Activated naive CD8-positive, alpha-beta T cell (primary cell): ENCODE measurements at regions not wholly inside any gene's neighbourhood (a gene's known extent, or its start where the extent isn't known, plus 50 kb on each side); places are given as distances from the start of the nearest gene placed in this dataset.

Experiments
- H3K27ac Mint-ChIP-seq: one replicate; pipeline ENCODE4 v1.8.0; 2021; ENCODE audit warnings: mixed read lengths
- H3K27me3 Mint-ChIP-seq: one replicate; pipeline ENCODE4 v1.8.0; 2021; ENCODE audit warnings: mixed read lengths
- H3K36me3 Mint-ChIP-seq: one replicate; pipeline ENCODE4 v1.8.0; 2021; ENCODE audit warnings: mixed read lengths
- H3K4me1 Mint-ChIP-seq: one replicate; pipeline ENCODE4 v1.8.0; 2021; ENCODE audit warnings: low read depth, mixed read lengths
- H3K4me3 Mint-ChIP-seq: one replicate; pipeline ENCODE4 v1.8.0; 2021; ENCODE audit warnings: mild to moderate bottlenecking, mixed read lengths
- H3K9me3 Mint-ChIP-seq: one replicate; pipeline ENCODE4 v1.8.0; 2021; ENCODE audit warnings: low read depth, mixed read lengths

GRCh38 chr2:240248721-240249422, 108.4 kb upstream of the OTOS start:
- no peaks in the 10 kb centered on the region for H3K4me1 Mint-ChIP-seq

DNA sequence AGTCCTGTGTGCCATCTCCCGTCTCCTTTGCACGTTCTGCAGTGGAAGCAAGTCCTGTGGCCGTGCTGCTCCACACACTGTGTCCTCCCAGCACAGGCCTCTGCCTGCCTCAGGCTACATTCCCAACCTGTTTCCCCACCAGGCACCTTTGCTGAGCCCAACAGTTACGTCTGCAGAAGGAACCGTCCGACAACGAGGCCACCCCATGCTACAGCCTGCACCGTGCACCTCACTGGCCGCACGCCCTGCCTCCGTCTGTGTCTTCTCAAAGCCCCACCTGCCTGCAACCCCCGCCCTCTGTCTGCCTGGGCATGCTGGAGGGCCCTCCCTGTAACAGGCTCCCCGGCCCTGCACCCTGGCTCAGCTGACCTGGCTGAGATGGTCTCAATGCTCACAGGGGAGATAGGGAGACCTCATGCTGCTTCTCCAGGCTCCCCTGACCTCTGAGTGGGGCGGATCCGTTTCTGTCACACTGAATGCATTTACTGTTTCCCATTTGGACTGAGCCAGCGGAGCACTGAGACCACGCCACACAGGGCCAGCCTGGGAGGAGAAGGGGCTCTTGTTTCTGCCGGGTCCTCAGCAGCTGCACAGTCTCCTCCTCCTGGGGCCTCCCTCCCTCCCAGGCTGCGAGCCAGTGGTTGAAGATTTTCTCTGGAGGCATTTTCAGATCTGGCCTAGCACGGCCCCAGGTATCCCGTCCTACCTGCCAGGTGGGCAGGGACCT, 109.1 kb upstream of the OTOS start:
- Mint-ChIP-seq H3K27ac (no peak overlapping the region), H3K27me3 (peaks cover 4% of the 10 kb centered on the region), H3K36me3 (no peaks in the 10 kb centered on the region), H3K9me3 (no peaks in the 10 kb centered on the region), H3K4me1 (no peaks in the 10 kb centered on the region), H3K4me3 (no peak overlapping the region)

More at GRCh38 chr2:240248721-240249422, 108.4 kb upstream of the OTOS start:
- H3K27me3 Mint-ChIP-seq: peaks cover 4% of the 10 kb centered on the region
- H3K4me3 Mint-ChIP-seq: no peak overlapping the region
- H3K9me3 Mint-ChIP-seq: no peaks in the 10 kb centered on the region
- H3K27ac Mint-ChIP-seq: no peak overlapping the region
- H3K36me3 Mint-ChIP-seq: no peaks in the 10 kb centered on the region

GRCh38 chr2:240250150-240250984, 109.9 kb upstream of the OTOS start:
- no peaks in the 10 kb centered on the region for H3K36me3 Mint-ChIP-seq
- no peak overlapping the region for H3K27ac Mint-ChIP-seq
- H3K4me3 Mint-ChIP-seq: no peak overlapping the region
- peaks cover 3% of the 10 kb centered on the region for H3K27me3 Mint-ChIP-seq
- no peaks in the 10 kb centered on the region for H3K9me3 Mint-ChIP-seq
- no peaks in the 10 kb centered on the region for H3K4me1 Mint-ChIP-seq

GRCh38 chr2:240250985-240251847, 110.8 kb upstream of the OTOS start:
- no peak overlapping the region for H3K4me3 Mint-ChIP-seq
- H3K9me3 Mint-ChIP-seq: no peaks in the 10 kb centered on the region
- H3K4me1 Mint-ChIP-seq: no peaks in the 10 kb centered on the region
- H3K27ac Mint-ChIP-seq: no peak overlapping the region
- H3K27me3 Mint-ChIP-seq: peaks cover 3% of the 10 kb centered on the region
- H3K36me3 Mint-ChIP-seq: no peaks in the 10 kb centered on the region

GRCh38 chr2:240251848-240252190, 111.4 kb upstream of the OTOS start:
- Mint-ChIP-seq H3K27me3 (no peaks in the 10 kb centered on the region), H3K27ac (no peak overlapping the region), H3K4me1 (no peaks in the 10 kb centered on the region), H3K36me3 (no peaks in the 10 kb centered on the region), H3K9me3 (no peaks in the 10 kb centered on the region), H3K4me3 (no peak overlapping the region)

GRCh38 chr2:240252191-240252871, 111.9 kb upstream of the OTOS start:
- Mint-ChIP-seq H3K9me3 (no peaks in the 10 kb centered on the region), H3K27ac (no peak overlapping the region), H3K27me3 (no peaks in the 10 kb centered on the region), H3K36me3 (no peaks in the 10 kb centered on the region), H3K4me3 (no peak overlapping the region), H3K4me1 (no peaks in the 10 kb centered on the region)

GRCh38 chr2:240252872-240253511, 112.5 kb upstream of the OTOS start:
- Mint-ChIP-seq H3K4me1 (no peaks in the 10 kb centered on the region), H3K27ac (no peak overlapping the region), H3K36me3 (no peaks in the 10 kb centered on the region), H3K27me3 (no peaks in the 10 kb centered on the region), H3K9me3 (no peaks in the 10 kb centered on the region), H3K4me3 (no peak overlapping the region)

DNA sequence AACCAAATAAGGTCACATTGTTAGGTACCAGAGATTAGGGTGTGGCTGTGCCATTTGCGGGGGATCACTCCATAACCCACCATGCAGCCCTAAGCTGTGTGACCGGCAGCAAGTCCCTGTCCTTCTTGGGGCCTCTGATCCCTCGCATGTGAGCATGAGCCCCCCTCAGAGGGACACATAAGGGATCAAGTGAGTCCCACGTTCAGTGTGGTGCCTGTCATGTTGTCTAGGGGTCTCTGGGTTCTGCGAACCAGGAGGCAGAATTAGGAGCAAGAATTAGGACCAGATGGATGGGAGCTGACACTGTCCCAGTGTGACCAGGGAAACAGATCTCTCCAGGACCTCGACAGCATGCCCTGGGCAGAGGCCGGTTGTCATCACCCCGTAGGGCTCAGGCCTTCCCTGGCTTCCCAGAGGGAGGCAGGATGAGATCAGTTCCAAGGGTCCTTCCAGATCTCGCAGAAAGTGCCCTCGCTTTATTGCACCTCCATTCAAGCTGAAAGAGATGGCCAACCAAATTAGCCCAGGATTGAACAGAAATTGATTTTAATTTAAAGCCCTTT, 113.2 kb upstream of the OTOS start:
- Mint-ChIP-seq H3K27me3 (no peaks in the 10 kb centered on the region), H3K9me3 (no peaks in the 10 kb centered on the region), H3K36me3 (no peaks in the 10 kb centered on the region), H3K27ac (no peak overlapping the region), H3K4me1 (no peaks in the 10 kb centered on the region), H3K4me3 (no peak overlapping the region)

- Mint-ChIP-seq H3K4me1 (no peaks in the 10 kb centered on the region), H3K36me3 (no peaks in the 10 kb centered on the region), H3K27me3 (no peaks in the 10 kb centered on the region)
Measured at GRCh38 chr2:240254337-240255164, 114.1 kb upstream of the OTOS start.

GRCh38 chr2:240255165-240255491, 114.7 kb upstream of the OTOS start:
- no peaks in the 10 kb centered on the region for H3K27me3 Mint-ChIP-seq
- no peaks in the 10 kb centered on the region for H3K4me1 Mint-ChIP-seq
- no peaks in the 10 kb centered on the region for H3K36me3 Mint-ChIP-seq
- no peak overlapping the region for H3K4me3 Mint-ChIP-seq
- no peak overlapping the region for H3K27ac Mint-ChIP-seq
- no peaks in the 10 kb centered on the region for H3K9me3 Mint-ChIP-seq

More at GRCh38 chr2:240254337-240255164, 114.1 kb upstream of the OTOS start:
- Mint-ChIP-seq H3K4me3 (no peak overlapping the region), H3K27ac (no peak overlapping the region), H3K9me3 (no peaks in the 10 kb centered on the region)

- Mint-ChIP-seq H3K4me1 (no peaks in the 10 kb centered on the region), H3K9me3 (no peaks in the 10 kb centered on the region), H3K27ac (no peak overlapping the region), H3K27me3 (no peaks in the 10 kb centered on the region), H3K36me3 (no peaks in the 10 kb centered on the region), H3K4me3 (no peak overlapping the region)
Measured at GRCh38 chr2:240255811-240256703, 115.6 kb upstream of the OTOS start.
